WTC11 (cell line): ENCODE measurements at regions not wholly inside any gene's neighbourhood (a gene's known extent, or its start where the extent isn't known, plus 50 kb on each side); places are given as distances from the start of the nearest gene placed in this dataset.

Experiments
- CTCF ChIP-seq: fragments of 200-600 bp; IDR thresholded peaks from 2 replicates; pipeline ENCODE4 v1.8.0; 2022; ENCODE audit warnings: antibody characterized with exemption
- MAX ChIP-seq: sonication (generic); formaldehyde crosslinking; IDR thresholded peaks from 2 replicates; pipeline ENCODE4 v1.8.0; 2022; ENCODE audit warnings: mild to moderate bottlenecking, missing genetic modification reagents
- NFE2L1 ChIP-seq: sonication (generic); formaldehyde crosslinking; IDR thresholded peaks from 2 replicates; pipeline ENCODE4 v1.8.1; 2023; ENCODE audit warnings: missing genetic modification reagents
- PRDM15 ChIP-seq: sonication (generic); formaldehyde crosslinking; IDR thresholded peaks from 2 replicates; pipeline ENCODE4 v1.8.0; 2022; ENCODE audit warnings: missing genetic modification reagents
- ZNF121 ChIP-seq: sonication (generic); formaldehyde crosslinking; IDR thresholded peaks from 2 replicates; pipeline ENCODE4 v1.8.0; 2023; ENCODE audit warnings: missing genetic modification reagents
- ZNF219 ChIP-seq: sonication (generic); formaldehyde crosslinking; IDR thresholded peaks from 2 replicates; pipeline ENCODE4 v1.8.0; 2023; ENCODE audit warnings: missing genetic modification reagents, mild to moderate bottlenecking, borderline replicate concordance
- ZNF512 ChIP-seq: sonication (generic); formaldehyde crosslinking; IDR thresholded peaks from 2 replicates; pipeline ENCODE4 v1.8.1; 2022; ENCODE audit warnings: missing genetic modification reagents, borderline replicate concordance

- TF ChIP-seq CTCF (no peak), ZNF121 (CRISPR knock-in tag) (no peak), PRDM15 (CRISPR knock-in tag) (no peak), ZNF512 (CRISPR knock-in tag) (no peak), MAX (CRISPR knock-in tag) (no peak), NFE2L1 (CRISPR knock-in tag) (no peak), ZNF219 (CRISPR knock-in tag) (no peak)
Observed at GRCh38 chr15:92232876-92233275, 160.8 kb upstream of the ST8SIA2 start.
